D721Med (cell line): ENCODE measurements at regions not wholly inside any gene's neighbourhood (a gene's known extent, or its start where the extent isn't known, plus 50 kb on each side); places are given as distances from the start of the nearest gene placed in this dataset.
A peak's percentile ranks its signal among the peaks of the same experiment; 100 is the strongest.

Source experiments
- DNase-seq: peaks from one replicate; pipeline ENCODE4 v3.0.0; 2011; ENCODE audit warnings: low spot score; ENCODE audit not compliant: insufficient read length
- FAIRE-seq: peaks from 2 replicates; lab custom pipeline; 2011; peaks lifted over from hg19 to GRCh38; lab: Jason Lieb, UNC
- CTCF ChIP-seq: IDR thresholded peaks from 2 replicates; pipeline ENCODE4 v1.5.1; 2012; ENCODE audit warnings: mild to moderate bottlenecking, control low read depth; ENCODE audit not compliant: insufficient read depth; ENCODE audit errors: missing control alignments

DNA sequence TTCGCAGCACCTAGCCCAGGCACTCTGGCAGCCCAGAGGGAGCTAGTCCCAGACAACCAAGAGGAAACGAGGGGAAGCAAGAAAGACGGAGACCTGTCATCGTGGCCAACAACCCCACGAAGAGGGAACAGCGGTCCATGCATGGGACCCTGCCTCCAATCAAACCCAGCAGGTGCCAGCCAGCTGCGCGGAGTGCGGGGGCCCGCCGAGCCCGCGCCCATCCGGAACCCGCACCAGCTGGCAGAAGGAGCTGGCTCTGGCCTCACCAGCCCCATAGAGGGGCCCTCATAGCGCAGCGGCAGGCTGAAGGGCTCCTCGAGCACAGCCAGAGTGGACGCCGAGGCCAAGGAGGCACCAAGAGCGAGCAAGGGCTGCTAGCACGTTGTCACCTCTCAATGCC lies 332.4 kb upstream of the MAGEB18 start:
- DNase-seq (no peak), FAIRE-seq (no peak)
- TF ChIP-seq CTCF = no peak

DNA sequence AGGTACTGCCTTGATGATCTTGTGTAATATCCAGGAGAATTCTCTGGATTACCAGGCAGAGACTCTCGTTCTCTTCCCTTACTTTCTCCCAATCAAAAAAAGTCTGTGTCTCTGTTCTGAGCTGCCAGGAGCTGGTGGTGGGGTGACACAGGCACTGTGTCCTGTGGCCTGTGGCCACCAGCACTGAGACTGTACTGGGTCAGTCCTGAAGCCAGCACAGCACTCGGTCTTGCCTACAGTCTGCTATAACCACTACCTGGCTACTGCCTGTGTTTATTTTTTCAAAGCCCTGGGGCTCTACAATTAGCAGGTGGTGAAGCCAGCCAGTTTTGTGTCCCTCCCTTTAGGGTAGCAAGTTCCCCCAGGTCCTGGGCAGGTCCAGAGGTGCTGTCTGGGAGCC lies 331.1 kb upstream of the MAGEB18 start:
- FAIRE-seq = no peak
- DNase-seq = no peak
- TF ChIP-seq CTCF = no peak

DNA sequence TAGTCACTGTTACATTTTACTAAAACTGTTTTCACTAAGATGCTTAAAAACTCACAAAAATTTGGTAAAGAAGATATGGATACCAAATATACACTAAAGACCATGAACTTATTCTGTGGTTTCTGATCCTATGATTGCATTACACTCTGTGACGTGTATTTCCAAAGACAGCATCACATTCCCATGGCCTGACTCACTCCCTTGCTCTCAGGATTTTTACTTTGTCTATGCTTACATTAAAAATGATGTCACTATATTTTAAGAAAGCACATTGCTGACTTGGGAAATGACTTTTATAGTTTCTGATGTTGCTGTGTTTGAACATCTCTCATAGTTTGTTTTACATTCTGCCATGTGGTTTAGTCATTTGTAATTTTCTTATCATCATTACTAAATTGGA lies 327.9 kb upstream of the MAGEB18 start:
- no peak for TF ChIP-seq CTCF
- DNase-seq (no peak), FAIRE-seq (no peak)

DNA sequence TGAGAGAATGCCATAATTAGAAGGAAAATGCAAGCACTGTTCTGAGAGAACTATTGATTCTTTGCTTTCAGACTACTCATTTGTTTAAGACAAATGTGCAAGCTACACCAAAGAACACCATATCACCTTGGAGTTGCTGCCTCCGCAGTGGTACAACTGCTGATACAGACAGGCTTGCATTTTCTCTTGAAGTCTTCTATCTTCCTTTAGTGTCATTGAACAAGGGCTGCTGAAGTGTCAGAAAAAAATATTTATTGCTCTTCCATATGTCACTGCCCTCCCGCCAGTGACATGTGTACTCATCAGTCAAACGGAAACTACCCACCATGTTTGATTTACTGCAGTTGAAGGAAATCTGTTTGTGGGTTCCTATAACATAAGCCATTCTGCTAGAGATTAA lies 318.3 kb upstream of the MAGEB18 start:
- TF ChIP-seq CTCF = no peak
- FAIRE-seq (no peak), DNase-seq (no peak)

DNA sequence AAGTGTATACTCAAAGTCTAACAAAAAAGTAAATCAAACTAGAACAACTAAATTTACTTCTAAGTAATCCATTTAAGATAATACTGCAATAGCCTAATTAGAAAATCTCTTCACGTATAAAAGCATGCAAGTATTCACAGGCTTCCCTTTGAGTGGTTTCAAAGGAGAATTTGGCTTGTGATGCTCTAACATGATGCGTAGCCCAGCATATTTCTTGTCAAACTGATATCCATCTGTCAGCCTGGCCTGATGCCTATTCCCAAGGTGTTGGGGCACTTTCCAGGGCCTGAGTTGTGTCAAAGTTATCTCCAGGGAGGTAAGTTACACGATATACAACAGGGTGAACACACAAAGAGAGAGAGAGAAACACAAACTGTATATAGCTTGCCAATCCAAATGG lies 287.0 kb upstream of the MAGEB18 start:
- DNase-seq (no peak), FAIRE-seq (no peak)
- TF ChIP-seq CTCF = no peak

DNA sequence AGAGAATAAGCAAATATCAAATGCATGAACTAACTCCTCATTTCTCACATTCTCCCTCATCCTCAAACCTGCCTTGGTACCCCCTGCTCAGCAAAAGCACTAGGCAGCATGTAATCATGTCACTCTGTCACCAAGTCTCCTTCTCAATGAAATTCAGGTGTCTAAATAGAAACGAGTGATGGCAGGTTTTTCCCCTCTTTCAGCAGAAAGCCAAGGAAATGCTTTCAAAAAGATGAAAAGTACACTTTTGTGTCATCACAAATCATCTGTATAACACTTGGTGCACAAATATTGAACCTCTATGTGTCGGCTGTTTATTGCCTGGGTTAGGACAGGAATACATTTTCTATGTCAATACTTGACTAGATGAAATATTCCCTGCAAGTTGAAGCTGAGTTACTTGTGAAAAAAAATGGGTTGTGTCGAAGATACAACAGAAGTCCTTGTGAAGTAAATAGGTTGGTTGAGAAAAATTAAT lies 285.1 kb upstream of the MAGEB18 start:
- no peak for TF ChIP-seq CTCF
- DNase-seq (no peak), FAIRE-seq (no peak)

- FAIRE-seq (peak; percentile 63), DNase-seq (no peak)
- no peak for TF ChIP-seq CTCF
Measured at GRCh38 chrX:25858273-25858880, 279.8 kb upstream of the MAGEB18 start.
